ENCODE measurements at regions not wholly inside any gene's neighbourhood (a gene's known extent, or its start where the extent isn't known, plus 50 kb on each side); places are given as distances from the start of the nearest gene placed in this dataset.

DNA sequence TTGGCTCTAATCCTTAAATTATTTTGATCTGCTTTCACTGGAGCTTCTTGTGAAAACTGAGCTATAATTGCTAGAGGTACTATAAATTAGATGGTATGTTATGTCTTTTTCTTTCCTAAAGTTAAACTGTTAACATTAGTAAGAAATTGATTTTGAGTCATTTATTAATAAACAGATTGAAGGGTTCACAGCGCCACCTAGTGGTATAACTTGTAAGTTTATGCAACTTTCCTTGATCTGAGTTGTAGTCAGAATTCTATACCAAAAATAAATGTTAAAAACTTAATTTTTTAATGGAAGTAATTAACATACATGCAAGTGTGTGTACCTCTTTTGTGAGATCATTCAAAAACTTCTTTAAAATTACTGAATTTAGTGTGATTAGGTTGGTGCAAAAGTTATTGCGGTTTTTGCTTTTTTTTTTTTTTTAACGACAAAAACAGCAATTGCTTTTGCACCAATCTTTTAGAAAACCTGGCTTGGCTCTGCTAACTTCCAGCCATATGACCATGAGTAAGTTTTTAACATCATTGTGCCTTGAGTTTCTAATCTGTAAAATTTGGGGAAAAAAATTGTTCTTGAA is 151.5 kb downstream of the CENPC start:
- TF ChIP-seq, protein P1, sequence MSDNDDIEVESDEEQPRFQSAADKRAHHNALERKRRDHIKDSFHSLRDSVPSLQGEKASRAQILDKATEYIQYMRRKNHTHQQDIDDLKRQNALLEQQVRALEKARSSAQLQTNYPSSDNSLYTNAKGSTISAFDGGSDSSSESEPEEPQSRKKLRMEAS (IDR thresholded peaks at IDR 0.05): no peak
- TF ChIP-seq YY1 (IDR thresholded peaks at IDR 0.05; ENCODE audit: low read depth) (no peak), EP300 (IDR thresholded peaks at IDR 0.05; ENCODE audit: borderline replicate concordance) (no peak), CEBPB (IDR thresholded peaks at IDR 0.05) (no peak), EGR1 (IDR thresholded peaks at IDR 0.05) (no peak), NFIC (IDR thresholded peaks at IDR 0.05) (no peak), ZBTB7A (IDR thresholded peaks at IDR 0.05; ENCODE audit: low read depth) (no peak), TAF1 (IDR thresholded peaks at IDR 0.05; ENCODE audit: low read depth) (no peak)
- TF ChIP-seq, protein P2, sequence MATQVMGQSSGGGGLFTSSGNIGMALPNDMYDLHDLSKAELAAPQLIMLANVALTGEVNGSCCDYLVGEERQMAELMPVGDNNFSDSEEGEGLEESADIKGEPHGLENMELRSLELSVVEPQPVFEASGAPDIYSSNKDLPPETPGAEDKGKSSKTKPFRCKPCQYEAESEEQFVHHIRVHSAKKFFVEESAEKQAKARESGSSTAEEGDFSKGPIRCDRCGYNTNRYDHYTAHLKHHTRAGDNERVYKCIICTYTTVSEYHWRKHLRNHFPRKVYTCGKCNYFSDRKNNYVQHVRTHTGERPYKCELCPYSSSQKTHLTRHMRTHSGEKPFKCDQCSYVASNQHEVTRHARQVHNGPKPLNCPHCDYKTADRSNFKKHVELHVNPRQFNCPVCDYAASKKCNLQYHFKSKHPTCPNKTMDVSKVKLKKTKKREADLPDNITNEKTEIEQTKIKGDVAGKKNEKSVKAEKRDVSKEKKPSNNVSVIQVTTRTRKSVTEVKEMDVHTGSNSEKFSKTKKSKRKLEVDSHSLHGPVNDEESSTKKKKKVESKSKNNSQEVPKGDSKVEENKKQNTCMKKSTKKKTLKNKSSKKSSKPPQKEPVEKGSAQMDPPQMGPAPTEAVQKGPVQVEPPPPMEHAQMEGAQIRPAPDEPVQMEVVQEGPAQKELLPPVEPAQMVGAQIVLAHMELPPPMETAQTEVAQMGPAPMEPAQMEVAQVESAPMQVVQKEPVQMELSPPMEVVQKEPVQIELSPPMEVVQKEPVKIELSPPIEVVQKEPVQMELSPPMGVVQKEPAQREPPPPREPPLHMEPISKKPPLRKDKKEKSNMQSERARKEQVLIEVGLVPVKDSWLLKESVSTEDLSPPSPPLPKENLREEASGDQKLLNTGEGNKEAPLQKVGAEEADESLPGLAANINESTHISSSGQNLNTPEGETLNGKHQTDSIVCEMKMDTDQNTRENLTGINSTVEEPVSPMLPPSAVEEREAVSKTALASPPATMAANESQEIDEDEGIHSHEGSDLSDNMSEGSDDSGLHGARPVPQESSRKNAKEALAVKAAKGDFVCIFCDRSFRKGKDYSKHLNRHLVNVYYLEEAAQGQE (IDR thresholded peaks at IDR 0.05; ENCODE audit: low read depth): no peak
- TF ChIP-seq, protein P3, sequence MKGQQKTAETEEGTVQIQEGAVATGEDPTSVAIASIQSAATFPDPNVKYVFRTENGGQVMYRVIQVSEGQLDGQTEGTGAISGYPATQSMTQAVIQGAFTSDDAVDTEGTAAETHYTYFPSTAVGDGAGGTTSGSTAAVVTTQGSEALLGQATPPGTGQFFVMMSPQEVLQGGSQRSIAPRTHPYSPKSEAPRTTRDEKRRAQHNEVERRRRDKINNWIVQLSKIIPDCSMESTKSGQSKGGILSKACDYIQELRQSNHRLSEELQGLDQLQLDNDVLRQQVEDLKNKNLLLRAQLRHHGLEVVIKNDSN (IDR thresholded peaks at IDR 0.05): no peak
